ENCODE measurements at regions not wholly inside any gene's neighbourhood (a gene's known extent, or its start where the extent isn't known, plus 50 kb on each side); places are given as distances from the start of the nearest gene placed in this dataset.
A peak's percentile ranks its signal among the peaks of the same experiment; 100 is the strongest.

DNA sequence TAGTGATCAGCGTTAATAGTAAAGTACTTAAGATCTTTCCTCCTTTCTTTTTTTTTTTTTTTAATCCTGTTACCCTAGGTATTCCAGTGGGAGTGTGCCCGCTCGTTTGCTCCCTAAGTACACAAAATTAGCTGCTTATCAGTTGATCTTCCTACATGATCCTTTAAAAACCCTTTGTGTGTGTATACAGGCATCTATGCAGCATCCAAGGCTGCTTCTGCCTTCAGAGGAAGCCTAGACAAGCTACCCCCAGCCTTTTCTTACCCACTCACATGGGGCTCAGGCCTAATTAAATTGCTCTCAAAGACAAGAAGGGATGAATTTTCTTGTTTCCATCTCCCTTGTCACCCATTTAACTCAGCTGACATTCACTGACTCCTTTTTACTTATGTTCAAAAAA is 343.4 kb upstream of the LMO3 start:
- H3K4me1 Mint-ChIP-seq, result peaks cover 13% of the 10 kb centered on the region in 2 experiments
- TF ChIP-seq, protein P1, sequence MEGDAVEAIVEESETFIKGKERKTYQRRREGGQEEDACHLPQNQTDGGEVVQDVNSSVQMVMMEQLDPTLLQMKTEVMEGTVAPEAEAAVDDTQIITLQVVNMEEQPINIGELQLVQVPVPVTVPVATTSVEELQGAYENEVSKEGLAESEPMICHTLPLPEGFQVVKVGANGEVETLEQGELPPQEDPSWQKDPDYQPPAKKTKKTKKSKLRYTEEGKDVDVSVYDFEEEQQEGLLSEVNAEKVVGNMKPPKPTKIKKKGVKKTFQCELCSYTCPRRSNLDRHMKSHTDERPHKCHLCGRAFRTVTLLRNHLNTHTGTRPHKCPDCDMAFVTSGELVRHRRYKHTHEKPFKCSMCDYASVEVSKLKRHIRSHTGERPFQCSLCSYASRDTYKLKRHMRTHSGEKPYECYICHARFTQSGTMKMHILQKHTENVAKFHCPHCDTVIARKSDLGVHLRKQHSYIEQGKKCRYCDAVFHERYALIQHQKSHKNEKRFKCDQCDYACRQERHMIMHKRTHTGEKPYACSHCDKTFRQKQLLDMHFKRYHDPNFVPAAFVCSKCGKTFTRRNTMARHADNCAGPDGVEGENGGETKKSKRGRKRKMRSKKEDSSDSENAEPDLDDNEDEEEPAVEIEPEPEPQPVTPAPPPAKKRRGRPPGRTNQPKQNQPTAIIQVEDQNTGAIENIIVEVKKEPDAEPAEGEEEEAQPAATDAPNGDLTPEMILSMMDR (conservative IDR thresholded peaks at IDR 0.05), result no peak
- Histone ChIP-seq H3K9me3 (ENCODE audit: control insufficient read depth, low read depth, low read length) (no peaks in the 10 kb centered on the region), H3K14ac (ENCODE audit: insufficient read depth, low read length) (no peak overlapping the region), H3K79me1 (ENCODE audit: insufficient read depth, low read depth, low read length, poor library complexity, severe bottlenecking) (no peaks in the 10 kb centered on the region), H3K18ac (ENCODE audit: insufficient read length, low read depth, low read length) (no peak overlapping the region), H4K91ac (ENCODE audit: insufficient read length, low read depth, low read length) (no peak overlapping the region), H2BK120ac (ENCODE audit: low read depth, low read length, poor library complexity, severe bottlenecking) (no peak overlapping the region), H3K79me2 (ENCODE audit: insufficient read depth, low read length) (no peaks in the 10 kb centered on the region), H4K5ac (ENCODE audit: insufficient read length, low read depth, low read length) (no peak overlapping the region), H2AK5ac (ENCODE audit: insufficient read length, low read length) (no peak overlapping the region), H3K23ac (ENCODE audit: insufficient read length, low read depth, low read length) (no peak overlapping the region), H4K20me1 (ENCODE audit: control insufficient read depth, insufficient read depth, insufficient read length) (no peaks in the 10 kb centered on the region), H3K4me2 (ENCODE audit: insufficient read depth, insufficient read length, low read length) (no peak overlapping the region), H2BK20ac (ENCODE audit: low read depth, low read length, poor library complexity, severe bottlenecking) (no peak overlapping the region), H2BK12ac (ENCODE audit: insufficient read length, low read depth, low read length) (no peak overlapping the region), H4K8ac (replicated peaks; ENCODE audit: insufficient read length, low read depth, low read length) (no peak overlapping the region), H3K4me1 (ENCODE audit: insufficient read depth, low read length) (no peaks in the 10 kb centered on the region), H3K4ac (ENCODE audit: low read depth, low read length) (no peak overlapping the region), H3K56ac (ENCODE audit: insufficient read length, low read depth, low read length) (no peak overlapping the region), H2BK5ac (ENCODE audit: insufficient read length, low read length) (no peak overlapping the region), H3K9ac (ENCODE audit: extremely low read depth, insufficient read length, low read length) (no peak overlapping the region), H3K23me2 (ENCODE audit: insufficient read length, low read depth, low read length, poor library complexity, severe bottlenecking) (no peaks in the 10 kb centered on the region), H3K27me3 (ENCODE audit: insufficient read depth, low read length) (no peaks in the 10 kb centered on the region), H3T11ph (ENCODE audit: low read length) (no peak overlapping the region), H2BK15ac (ENCODE audit: low read depth, low read length) (no peak overlapping the region), H2AFZ (ENCODE audit: low read length) (peak overlapping the region; percentile 48), H3K27ac (ENCODE audit: insufficient read length, low read depth, low read length) (no peak overlapping the region)
- DNase-seq, result no peak
- H3K9me3 Mint-ChIP-seq, result no peaks in the 10 kb centered on the region
- no peaks in the 10 kb centered on the region for H3K27me3 Mint-ChIP-seq (ENCODE audit: low read depth)
- no peak overlapping the region for H3K4me3 Mint-ChIP-seq
- WGBS (ENCODE audit: extremely low coverage, insufficient read length, low lambda C conversion rate), result no CpG with 5 or more reads among the region's 3 CpGs
- H3K27ac Mint-ChIP-seq, result no peak overlapping the region
- no peaks in the 10 kb centered on the region for H3K36me3 Mint-ChIP-seq (ENCODE audit: insufficient read depth in 1 of 3, low read depth in 3 of 3)
